GM23338 (cell line): ENCODE measurements at regions not wholly inside any gene's neighbourhood (a gene's known extent, or its start where the extent isn't known, plus 50 kb on each side); places are given as distances from the start of the nearest gene placed in this dataset.

Experiments
- ATAC-seq: fragments of 200-7000 bp; cut with Tn5 transposase; 3 replicates; pipeline ENCODE4 v1.9.1; 2020
- DNase-seq: peaks from one replicate; pipeline ENCODE4 v3.0.0-alpha.2; 2015; ENCODE audit warnings: low spot score
- H2AFZ ChIP-seq: fragments of 200-600 bp; sonication (generic); 2 replicates; pipeline ENCODE4 v1.8.0; 2016; ENCODE audit warnings: antibody characterized with exemption, mild to moderate bottlenecking, moderate library complexity
- H3F3A ChIP-seq: fragments of 200-600 bp; sonication (generic); replicated peaks from 2 replicates; pipeline ENCODE4 v1.8.0; 2017; ENCODE audit warnings: antibody characterized with exemption, mixed run types, low read depth
- H3K27ac ChIP-seq: fragments of 200-600 bp; sonication (generic); 2 replicates; pipeline ENCODE4 v1.6.1; 2016; ENCODE audit warnings: low read depth
- H3K27me3 ChIP-seq: fragments of 200-600 bp; sonication (generic); 2 replicates; pipeline ENCODE4 v1.8.0; 2016; ENCODE audit warnings: mild to moderate bottlenecking, mixed run types, moderate library complexity; ENCODE audit not compliant: insufficient read depth
- H3K36me3 ChIP-seq: fragments of 200-600 bp; sonication (generic); 2 replicates; pipeline ENCODE4 v1.8.0; 2016; ENCODE audit warnings: mild to moderate bottlenecking; ENCODE audit not compliant: insufficient read depth
- H3K4me1 ChIP-seq: fragments of 200-600 bp; sonication (generic); 2 replicates; pipeline ENCODE4 v1.8.0; 2016; ENCODE audit warnings: mild to moderate bottlenecking, moderate library complexity; ENCODE audit not compliant: insufficient read depth
- H3K4me2 ChIP-seq: fragments of 200-600 bp; sonication (generic); 2 replicates; pipeline ENCODE4 v1.7.1; 2017; ENCODE audit warnings: mixed run types
- H3K4me3 ChIP-seq: fragments of 200-600 bp; sonication (generic); 2 replicates; pipeline ENCODE4 v1.6.1; 2016; ENCODE audit warnings: mixed run types
- H3K79me2 ChIP-seq: fragments of 200-600 bp; sonication (generic); replicated peaks from 2 replicates; pipeline ENCODE4 v1.8.0; 2017; ENCODE audit warnings: mild to moderate bottlenecking; ENCODE audit not compliant: insufficient read depth
- H3K9me2 ChIP-seq: fragments of 200-600 bp; sonication (generic); 2 replicates; pipeline ENCODE4 v1.8.0; 2017; ENCODE audit not compliant: insufficient read depth
- H4K20me1 ChIP-seq: fragments of 200-600 bp; sonication (generic); replicated peaks from 2 replicates; pipeline ENCODE4 v1.8.0; 2017; ENCODE audit warnings: mild to moderate bottlenecking; ENCODE audit not compliant: insufficient read depth
- H3K27ac Mint-ChIP-seq: 2 replicates; pipeline ENCODE4 v1.8.0; 2020; ENCODE audit warnings: inconsistent platforms, mild to moderate bottlenecking, moderate library complexity, mixed read lengths
- H3K27me3 Mint-ChIP-seq: 3 replicates; pipeline ENCODE4 v1.8.0; 2022; ENCODE audit warnings: low read depth, mild to moderate bottlenecking, moderate library complexity, mixed read lengths, inconsistent platforms; ENCODE audit not compliant: insufficient read depth, poor library complexity
- H3K36me3 Mint-ChIP-seq: 3 replicates; pipeline ENCODE4 v1.8.0; 2021; ENCODE audit warnings: low read depth, mild to moderate bottlenecking, inconsistent platforms, moderate library complexity, mixed read lengths
- H3K4me1 Mint-ChIP-seq: 3 replicates; pipeline ENCODE4 v1.8.0; 2020; ENCODE audit warnings: mild to moderate bottlenecking, inconsistent platforms, mixed read lengths
- H3K4me3 Mint-ChIP-seq: 3 replicates; pipeline ENCODE4 v1.8.0; 2021; ENCODE audit warnings: moderate library complexity, mild to moderate bottlenecking, inconsistent platforms, mixed read lengths
- H3K9me3 Mint-ChIP-seq: 3 replicates; pipeline ENCODE4 v1.8.0; 2020; ENCODE audit warnings: moderate library complexity, mild to moderate bottlenecking, inconsistent platforms, mixed read lengths
- CTCF ChIP-seq, 2 experiments: fragments of 200-600 bp in 1 of 2; sonication (generic) in 1 of 2; conservative IDR thresholded peaks; 2 replicates each; pipeline versions ENCODE4 v1.5.1 to v1.6.1; 2016 to 2017; ENCODE audit warnings: antibody characterized with exemption in 2 of 2, low read depth in 2 of 2, mild to moderate bottlenecking in 2 of 2, moderate library complexity in 1 of 2
- EZH2 ChIP-seq: fragments of 200-600 bp; sonication (generic); IDR thresholded peaks from one replicate; pipeline ENCODE4 v1.8.0; 2017; ENCODE audit warnings: antibody characterized with exemption, mild to moderate bottlenecking, low read depth; ENCODE audit not compliant: unreplicated experiment
- EZH2phosphoT487 ChIP-seq: fragments of 200-600 bp; sonication (generic); IDR thresholded peaks from one replicate; pipeline ENCODE4 v1.8.1; 2018; ENCODE audit warnings: antibody characterized with exemption; ENCODE audit not compliant: unreplicated experiment
- JUNB ChIP-seq: IDR thresholded peaks from one replicate; pipeline ENCODE4 v1.6.1; 2016; ENCODE audit warnings: antibody characterized with exemption; ENCODE audit not compliant: unreplicated experiment
- POLR2AphosphoS5 ChIP-seq: IDR thresholded peaks from 2 replicates; pipeline ENCODE4 v1.6.1; 2016; ENCODE audit warnings: antibody characterized with exemption, low read depth
- REST ChIP-seq: IDR thresholded peaks from one replicate; pipeline ENCODE4 v1.6.1; 2018; ENCODE audit warnings: antibody characterized with exemption; ENCODE audit not compliant: unreplicated experiment
- STAT1 ChIP-seq: IDR thresholded peaks from one replicate; pipeline ENCODE4 v1.6.1; 2016; ENCODE audit warnings: antibody characterized with exemption; ENCODE audit not compliant: unreplicated experiment
- ZNF114 ChIP-seq: fragments of 250-450 bp; sonication (Bioruptor Pico); IDR thresholded peaks from 2 replicates; pipeline ENCODE4 v1.5.0; 2020; ENCODE audit warnings: mild to moderate bottlenecking, moderate library complexity
- ZNF331 ChIP-seq: fragments of 250-450 bp; sonication (Bioruptor Pico); IDR thresholded peaks from 2 replicates; pipeline ENCODE4 v1.5.0; 2020; ENCODE audit warnings: low read depth, mild to moderate bottlenecking, moderate library complexity
- ZNF462 ChIP-seq: fragments of 250-450 bp; sonication (Bioruptor Pico); IDR thresholded peaks from 2 replicates; pipeline ENCODE4 v1.5.0; 2020; ENCODE audit warnings: mild to moderate bottlenecking, moderate library complexity

GRCh38 chr5:53311681-53312080 is 168.7 kb upstream of the FST start:
- Histone ChIP-seq H4K20me1 (no peaks in the 10 kb centered on the region), H3K79me2 (no peaks in the 10 kb centered on the region), H3K36me3 (no peaks in the 10 kb centered on the region), H3K4me1 (no peaks in the 10 kb centered on the region), H3K9me2 (no peaks in the 10 kb centered on the region), H3K4me2 (no peak overlapping the region), H2AFZ (no peak overlapping the region), H3K27me3 (no peaks in the 10 kb centered on the region), H3K4me3 (no peak overlapping the region), H3K27ac (no peak overlapping the region), H3F3A (no peaks in the 10 kb centered on the region)
- Mint-ChIP-seq H3K27ac (no peak overlapping the region), H3K27me3 (no peaks in the 10 kb centered on the region), H3K4me1 (no peaks in the 10 kb centered on the region), H3K9me3 (peaks cover 18% of the 10 kb centered on the region), H3K4me3 (no peak overlapping the region), H3K36me3 (peaks cover 3% of the 10 kb centered on the region; the same call in 2 of the 3 replicates)
- DNase-seq (no peak), ATAC-seq (no peak)
- no peak for TF ChIP-seq STAT1

GRCh38 chr5:53313145-53313544 is 167.3 kb upstream of the FST start:
- H3K27ac ChIP-seq: no peak overlapping the region
- no peak overlapping the region for H3K4me3 ChIP-seq
- no peaks in the 10 kb centered on the region for H3K4me1 ChIP-seq
- DNase-seq (no peak), ATAC-seq (no peak)
- H3F3A ChIP-seq: no peaks in the 10 kb centered on the region
- no peaks in the 10 kb centered on the region for H4K20me1 ChIP-seq
- peaks cover 3% of the 10 kb centered on the region; the same call in 2 of the 3 replicates for H3K36me3 Mint-ChIP-seq
- no peak overlapping the region for H2AFZ ChIP-seq
- H3K27ac Mint-ChIP-seq: no peak overlapping the region
- no peaks in the 10 kb centered on the region for H3K27me3 ChIP-seq
- H3K4me3 Mint-ChIP-seq: no peak overlapping the region
- no peaks in the 10 kb centered on the region for H3K79me2 ChIP-seq
- H3K36me3 ChIP-seq: no peaks in the 10 kb centered on the region
- H3K4me1 Mint-ChIP-seq: no peaks in the 10 kb centered on the region
- no peaks in the 10 kb centered on the region for H3K9me2 ChIP-seq
- peaks cover 8% of the 10 kb centered on the region for H3K9me3 Mint-ChIP-seq
- no peak overlapping the region for H3K4me2 ChIP-seq
- no peaks in the 10 kb centered on the region for H3K27me3 Mint-ChIP-seq
- TF ChIP-seq CTCF (conservative IDR thresholded peaks at IDR 0.05; ENCODE audit: low read depth in 2 of 2) (no peak), ZNF331 (CRISPR knock-in tag) (no peak), ZNF114 (CRISPR knock-in tag) (no peak), EZH2 (no peak), STAT1 (no peak), POLR2AphosphoS5 (no peak), JUNB (no peak), REST (no peak), EZH2phosphoT487 (no peak), ZNF462 (no peak)
